Lower leg skin (tissue), 3 donors: ENCODE measurements at regions not wholly inside any gene's neighbourhood (a gene's known extent, or its start where the extent isn't known, plus 50 kb on each side); places are given as distances from the start of the nearest gene placed in this dataset.

Experiments
- POLR2A ChIP-seq, 2 donors: fragments of 450-650 bp; IDR thresholded peaks; one replicate each; pipeline ENCODE4 v1.6.1; 2016 to 2017; ENCODE audit warnings: antibody characterized with exemption in 2 of 2, mild to moderate bottlenecking in 1 of 2, moderate library complexity in 1 of 2
- TF ChIP-seq, protein P1 (sequence below), 3 donors: fragments of 450-650 bp; IDR thresholded peaks; one replicate each; pipeline ENCODE4 v1.5.1; 2016; ENCODE audit warnings: antibody characterized with exemption in 3 of 3, mild to moderate bottlenecking in 3 of 3, moderate library complexity in 2 of 3

DNA sequence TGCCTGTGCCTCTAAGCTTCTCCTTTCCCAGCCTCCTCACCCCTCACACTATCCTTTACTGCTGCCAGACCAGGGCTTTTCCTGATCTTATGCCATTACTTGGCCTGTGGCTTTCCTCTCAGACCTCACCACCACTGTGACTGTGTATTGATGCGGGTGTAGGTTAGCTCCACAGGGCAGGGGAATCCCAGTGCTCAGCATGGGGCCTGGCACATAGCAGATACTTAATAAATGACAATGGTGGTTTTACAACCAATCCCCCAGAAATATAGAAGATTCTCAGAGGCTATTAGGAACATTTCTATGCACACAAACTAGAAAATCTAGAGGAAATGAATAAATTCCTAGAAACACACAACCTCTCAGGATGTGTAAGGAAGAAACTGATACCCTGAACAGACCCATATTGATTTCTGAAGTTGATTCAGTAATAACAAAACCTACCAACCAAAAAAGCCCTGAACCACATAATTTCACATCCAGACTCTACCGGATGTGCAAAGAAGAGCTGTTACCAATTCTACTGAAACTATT is 129.6 kb upstream of the QRFPR start:
- no peak for TF ChIP-seq POLR2A (IDR thresholded peaks at IDR 0.05)
- TF ChIP-seq, protein P1, sequence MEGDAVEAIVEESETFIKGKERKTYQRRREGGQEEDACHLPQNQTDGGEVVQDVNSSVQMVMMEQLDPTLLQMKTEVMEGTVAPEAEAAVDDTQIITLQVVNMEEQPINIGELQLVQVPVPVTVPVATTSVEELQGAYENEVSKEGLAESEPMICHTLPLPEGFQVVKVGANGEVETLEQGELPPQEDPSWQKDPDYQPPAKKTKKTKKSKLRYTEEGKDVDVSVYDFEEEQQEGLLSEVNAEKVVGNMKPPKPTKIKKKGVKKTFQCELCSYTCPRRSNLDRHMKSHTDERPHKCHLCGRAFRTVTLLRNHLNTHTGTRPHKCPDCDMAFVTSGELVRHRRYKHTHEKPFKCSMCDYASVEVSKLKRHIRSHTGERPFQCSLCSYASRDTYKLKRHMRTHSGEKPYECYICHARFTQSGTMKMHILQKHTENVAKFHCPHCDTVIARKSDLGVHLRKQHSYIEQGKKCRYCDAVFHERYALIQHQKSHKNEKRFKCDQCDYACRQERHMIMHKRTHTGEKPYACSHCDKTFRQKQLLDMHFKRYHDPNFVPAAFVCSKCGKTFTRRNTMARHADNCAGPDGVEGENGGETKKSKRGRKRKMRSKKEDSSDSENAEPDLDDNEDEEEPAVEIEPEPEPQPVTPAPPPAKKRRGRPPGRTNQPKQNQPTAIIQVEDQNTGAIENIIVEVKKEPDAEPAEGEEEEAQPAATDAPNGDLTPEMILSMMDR (IDR thresholded peaks at IDR 0.05): no peak
